HuH-7.5 (cell line): ENCODE measurements at regions not wholly inside any gene's neighbourhood (a gene's known extent, or its start where the extent isn't known, plus 50 kb on each side); places are given as distances from the start of the nearest gene placed in this dataset.
"Not testable (repeated sequence)": the region's sequence is repeated elsewhere in the genome, so short reads cannot be mapped to it uniquely, and the experiment has no call there.

Source experiments
- DNase-seq: peaks from one replicate; pipeline ENCODE4 v3.0.0; 2011; ENCODE audit warnings: low spot score

DNA sequence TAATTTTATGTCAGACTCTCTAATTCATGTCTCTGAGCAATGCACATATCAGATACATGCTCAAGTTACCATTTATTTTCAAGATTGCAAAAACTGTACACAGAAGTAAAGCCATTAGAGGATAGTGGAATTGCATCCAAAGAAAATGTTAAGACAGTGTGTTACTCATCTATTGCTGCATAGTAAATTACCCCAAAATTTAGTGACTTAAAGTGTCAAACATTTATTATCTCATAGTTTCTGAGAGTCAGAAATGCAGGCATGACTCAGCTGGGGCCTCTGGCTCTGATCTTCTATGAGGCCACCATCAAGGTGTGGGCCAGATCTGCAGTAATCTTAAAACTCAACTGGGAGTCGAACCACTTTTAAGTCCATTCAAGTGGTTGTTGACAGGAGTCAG is 275.2 kb downstream of the QDPR start:
- DNase-seq, result no peak

GRCh38 chr4:17234678-17235077 is 277.2 kb downstream of the QDPR start:
- DNase-seq, result no peak

DNA sequence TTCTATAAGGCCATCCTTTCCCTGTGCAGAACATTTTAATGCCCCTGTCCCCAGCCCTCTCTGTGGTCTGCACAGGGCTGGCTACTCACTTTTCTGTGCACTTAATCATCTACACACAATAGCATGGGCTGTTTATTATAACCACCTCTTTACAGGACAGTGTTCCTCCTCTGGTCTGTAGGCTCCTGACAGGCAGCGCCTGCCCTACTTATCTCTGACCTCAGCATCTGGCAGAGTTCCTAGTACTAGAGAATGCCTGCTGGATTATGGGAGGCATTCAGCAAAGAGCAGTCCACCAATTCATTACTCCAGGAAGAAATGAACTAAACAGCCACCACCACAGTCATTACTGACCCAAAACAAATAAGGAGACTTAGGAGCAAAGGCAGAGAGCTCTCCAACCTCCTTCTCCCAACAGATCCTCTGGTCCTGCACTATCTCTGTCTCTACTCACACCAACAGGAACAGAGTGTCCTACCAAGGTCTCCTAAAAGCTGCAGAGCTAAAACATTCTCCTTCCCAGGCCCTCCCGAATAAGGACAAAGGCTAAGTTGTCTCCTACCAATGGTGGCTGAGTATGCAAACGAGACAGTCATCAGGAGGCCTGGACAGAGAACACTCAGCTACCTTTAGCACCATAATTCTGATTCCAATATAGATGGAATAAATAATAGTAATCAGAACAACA is 279.2 kb downstream of the QDPR start:
- no peak for DNase-seq

- DNase-seq, result not testable (repeated sequence)
Observed at GRCh38 chr4:17231880-17232475, 279.9 kb downstream of the QDPR start.

DNA sequence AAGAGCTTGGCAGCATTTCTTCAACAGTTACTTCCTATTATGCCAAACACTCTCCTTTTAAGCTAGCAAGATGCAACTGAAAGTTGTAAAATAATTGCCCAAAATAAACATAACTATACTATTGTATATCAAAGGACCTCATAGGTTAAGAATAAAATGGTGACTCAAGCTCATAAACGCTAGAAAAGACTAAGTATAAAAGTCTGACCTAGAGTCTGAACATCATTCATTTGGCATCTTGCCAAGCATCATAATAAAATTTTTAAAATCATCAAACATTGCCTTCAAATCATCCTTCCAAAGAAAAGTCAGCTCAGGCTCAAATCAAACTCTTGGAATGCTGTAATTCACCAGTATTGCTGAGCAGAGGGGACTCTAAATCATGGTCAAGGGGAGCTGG is 281.2 kb downstream of the QDPR start:
- DNase-seq, result no peak

DNA sequence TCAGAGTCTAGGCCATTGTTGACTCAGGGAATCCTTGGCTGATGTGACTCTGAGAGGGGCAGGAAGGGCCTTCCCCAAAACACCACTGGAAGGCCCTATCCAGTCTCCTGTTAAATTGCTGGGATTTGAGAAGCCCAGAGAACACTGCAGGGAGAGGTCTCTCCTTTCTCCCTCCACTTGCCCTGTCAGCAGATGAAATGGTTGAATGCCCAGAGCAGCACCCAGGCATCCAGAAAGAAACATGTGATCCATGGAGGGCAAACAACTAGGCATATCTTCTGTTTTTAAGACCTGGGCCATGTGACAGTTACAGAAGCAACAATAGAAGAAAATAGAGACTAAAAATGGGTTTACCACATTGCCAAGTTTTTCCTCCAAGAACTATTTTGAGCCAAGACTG is 291.1 kb downstream of the QDPR start:
- DNase-seq, result no peak

- no peak for DNase-seq
Observed at GRCh38 chr4:17218786-17219185, 293.1 kb downstream of the QDPR start.

DNA sequence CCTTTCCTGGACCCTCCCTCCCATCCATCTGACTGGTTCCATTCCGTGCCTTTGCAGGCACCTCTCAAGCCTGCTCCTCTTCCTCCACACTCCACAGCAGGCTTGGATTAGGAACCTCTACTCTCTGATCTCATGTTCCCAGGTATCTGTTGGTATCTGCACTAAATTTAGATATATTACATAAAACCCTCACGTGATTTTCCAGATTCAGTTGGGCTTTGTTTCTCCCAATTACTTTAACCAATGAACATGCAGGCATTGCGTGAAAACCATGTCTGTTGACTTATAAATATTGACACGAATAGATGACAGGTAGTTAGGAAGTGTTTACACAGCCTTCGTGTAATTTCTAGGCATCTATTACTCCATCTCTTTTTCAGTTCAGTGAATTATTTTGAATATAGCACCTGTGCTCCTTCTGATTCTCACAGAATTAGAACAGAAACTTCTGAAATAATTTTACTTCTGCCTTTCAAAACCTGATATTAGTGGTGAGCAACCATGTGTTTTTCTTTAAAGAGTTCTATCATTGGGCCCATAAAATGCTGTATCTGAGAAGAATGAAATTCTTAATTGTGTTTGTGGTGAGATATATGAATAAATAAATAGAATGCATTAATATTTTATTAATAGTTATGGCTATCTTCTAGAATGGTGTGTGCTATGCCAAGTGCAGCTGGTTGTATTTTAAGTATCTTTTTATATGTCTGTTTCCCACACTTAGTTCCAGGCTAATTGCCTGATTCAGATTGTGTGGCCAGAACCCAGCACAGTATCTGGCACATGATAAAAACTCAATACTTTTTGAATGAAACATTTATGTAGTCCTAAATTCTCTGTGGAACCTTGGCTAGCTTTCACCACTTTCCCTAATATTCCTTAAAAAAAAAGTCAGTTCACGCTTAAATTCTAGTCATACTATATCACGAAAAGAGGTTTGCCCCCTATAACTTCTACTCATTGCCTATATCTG is 304.8 kb downstream of the QDPR start:
- no peak for DNase-seq

- no peak for DNase-seq
Observed at GRCh38 chr4:17204908-17205307, 306.5 kb upstream of the LDB2 start.

- DNase-seq, result no peak
Observed at GRCh38 chr4:17203797-17204196, 305.4 kb upstream of the LDB2 start.

GRCh38 chr4:17197070-17197469 is 298.6 kb upstream of the LDB2 start:
- DNase-seq, result no peak

GRCh38 chr4:17195461-17196275 is 297.2 kb upstream of the LDB2 start:
- DNase-seq, result no peak

GRCh38 chr4:17194586-17194985 is 296.1 kb upstream of the LDB2 start:
- no peak for DNase-seq

DNA sequence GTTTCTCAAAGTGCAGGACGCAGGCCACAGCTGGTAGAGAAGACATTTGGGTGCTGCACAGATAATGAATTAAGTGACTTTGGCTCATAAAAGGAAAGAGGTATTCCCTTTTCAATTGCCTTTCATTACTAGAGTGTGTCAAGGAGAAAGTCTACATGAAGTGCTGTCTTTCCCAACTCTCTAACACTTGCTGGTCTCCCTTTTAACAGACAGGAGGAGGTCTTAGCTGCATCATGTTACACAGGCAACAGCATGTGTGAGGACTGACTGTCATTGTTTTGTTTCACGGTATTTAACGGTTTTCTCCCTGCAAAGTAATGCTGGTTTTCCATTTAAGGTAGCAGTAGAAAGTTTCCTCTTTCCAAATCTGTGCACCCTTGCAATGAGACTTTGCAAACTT is 291.3 kb upstream of the LDB2 start:
- no peak for DNase-seq

DNA sequence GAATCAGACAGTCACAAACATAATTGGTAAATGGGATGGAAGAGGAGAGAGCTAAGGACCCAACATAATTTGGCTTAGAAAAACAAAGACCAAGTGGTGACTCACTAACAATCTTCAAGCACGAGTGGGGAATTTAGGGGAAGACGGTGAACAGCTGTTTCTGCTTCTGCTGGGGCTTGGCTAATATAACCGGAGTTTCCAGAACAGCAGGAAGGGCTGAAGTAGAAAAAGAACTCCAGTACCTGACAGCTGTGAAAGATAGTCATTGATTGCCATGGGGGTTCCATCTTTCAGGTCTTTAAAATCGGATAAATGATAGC is 290.9 kb upstream of the LDB2 start:
- DNase-seq, result no peak

DNA sequence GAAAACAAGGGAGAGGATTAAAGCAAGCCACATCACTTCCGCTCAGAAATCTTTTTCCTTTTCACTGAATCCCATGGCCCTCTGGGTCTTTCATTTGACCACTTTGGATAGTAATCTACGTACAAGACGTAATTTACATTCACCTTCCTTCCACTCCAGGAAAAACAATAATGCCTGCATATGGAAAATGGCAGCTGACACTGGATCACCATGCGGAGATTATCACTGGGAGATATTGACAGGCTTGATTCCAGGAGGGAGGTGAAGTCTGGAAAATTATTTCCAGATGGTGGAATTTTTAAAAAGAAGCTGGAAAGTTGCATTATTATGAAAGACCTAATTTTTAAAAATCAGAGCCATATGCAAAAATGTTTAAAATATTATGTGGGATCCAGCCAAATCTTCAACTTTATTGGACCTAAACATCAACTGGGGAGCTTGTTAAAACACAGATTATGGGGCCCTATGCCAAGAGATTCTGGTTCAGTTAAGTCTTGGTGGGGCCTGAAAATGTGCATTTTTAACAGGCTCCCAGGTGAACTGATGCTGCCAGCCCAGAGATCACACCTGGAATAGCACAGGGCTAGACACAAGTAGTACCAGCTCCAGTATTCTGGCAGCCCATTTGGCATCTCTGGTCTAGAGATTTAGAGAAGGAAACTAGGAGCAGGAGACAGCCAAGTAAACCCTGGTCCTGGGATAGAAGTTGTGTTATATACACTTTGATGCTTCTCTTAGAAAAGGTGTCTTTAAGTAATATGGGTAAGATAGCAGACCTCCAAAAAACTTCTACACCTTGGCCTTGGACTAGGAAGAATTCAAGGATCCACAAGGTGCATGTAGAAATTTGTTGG is 290.3 kb upstream of the LDB2 start:
- no peak for DNase-seq

DNA sequence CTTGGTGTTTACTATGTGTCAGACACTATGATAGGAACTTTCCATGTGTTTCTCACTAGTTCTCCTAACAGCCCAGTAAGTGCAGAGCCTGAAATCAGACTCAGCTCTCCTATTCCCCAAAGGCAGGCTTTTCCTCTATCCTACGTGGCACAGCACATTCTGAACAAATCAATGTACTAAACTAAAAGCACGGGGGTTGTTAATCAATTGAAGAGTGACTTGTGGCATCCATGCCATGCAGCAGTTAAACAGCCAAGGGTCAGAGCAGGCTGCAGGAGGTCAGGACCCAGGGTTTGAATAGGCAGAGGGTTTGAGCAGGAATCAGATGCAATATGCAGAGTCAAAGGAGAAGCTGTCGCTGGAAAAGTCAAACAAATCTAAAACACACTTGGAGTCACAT is 289.7 kb upstream of the LDB2 start:
- no peak for DNase-seq

- DNase-seq, result no peak
Observed at GRCh38 chr4:17187003-17187402, 288.6 kb upstream of the LDB2 start.

- no peak for DNase-seq
Observed at GRCh38 chr4:17182888-17183287, 284.4 kb upstream of the LDB2 start.

DNA sequence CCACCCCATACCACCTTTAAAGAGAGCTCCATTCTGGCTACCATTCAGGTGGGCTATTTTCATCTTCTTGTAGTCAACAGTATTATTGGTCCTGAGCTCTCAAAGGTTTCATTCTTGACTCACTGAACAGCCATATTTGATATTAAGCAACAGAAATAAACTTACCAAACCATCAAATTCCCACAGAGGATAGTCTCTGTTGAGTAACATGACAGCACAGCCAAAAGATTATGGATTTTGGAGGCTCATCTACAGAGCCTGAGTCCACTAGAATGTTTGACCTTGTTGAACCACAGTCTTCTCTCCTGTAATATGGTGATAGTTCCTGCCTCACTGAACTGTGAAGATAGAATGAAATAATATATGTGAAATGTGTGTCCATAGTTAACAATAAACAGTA is 276.3 kb upstream of the LDB2 start:
- no peak for DNase-seq

GRCh38 chr4:17173300-17173699 is 274.9 kb upstream of the LDB2 start:
- DNase-seq, result no peak
